Neural progenitor cell (in vitro differentiated cells): ENCODE measurements at regions not wholly inside any gene's neighbourhood (a gene's known extent, or its start where the extent isn't known, plus 50 kb on each side); places are given as distances from the start of the nearest gene placed in this dataset.

ENCODE experiments used
- DNase-seq: peaks from one replicate; pipeline ENCODE4 v3.0.0-alpha.2; 2016; ENCODE audit warnings: low spot score
- H2AFZ ChIP-seq: fragments of 200-600 bp; sonication (generic); replicated peaks from 2 replicates; pipeline ENCODE4 v1.6.1; 2016; ENCODE audit warnings: antibody characterized with exemption
- H3F3A ChIP-seq: fragments of 200-600 bp; sonication (generic); 2 replicates; pipeline ENCODE4 v1.6.1; 2016; ENCODE audit warnings: antibody characterized with exemption, low read depth
- H3K27ac ChIP-seq: fragments of 200-600 bp; sonication (generic); 2 replicates; pipeline ENCODE4 v1.5.1; 2016; ENCODE audit warnings: mild to moderate bottlenecking
- H3K27me3 ChIP-seq: fragments of 200-600 bp; sonication (generic); 2 replicates; pipeline ENCODE4 v1.6.1; 2016; ENCODE audit warnings: mild to moderate bottlenecking, moderate library complexity
- H3K36me3 ChIP-seq: fragments of 200-600 bp; sonication (generic); 2 replicates; pipeline ENCODE4 v1.5.1; 2016
- H3K4me1 ChIP-seq: fragments of 200-600 bp; sonication (generic); 2 replicates; pipeline ENCODE4 v1.6.1; 2016; ENCODE audit warnings: mixed run types
- H3K4me2 ChIP-seq: fragments of 200-600 bp; sonication (generic); 2 replicates; pipeline ENCODE4 v1.6.1; 2016
- H3K4me3 ChIP-seq: fragments of 200-600 bp; sonication (generic); 2 replicates; pipeline ENCODE4 v1.5.1; 2016
- H3K79me2 ChIP-seq: fragments of 200-600 bp; sonication (generic); 2 replicates; pipeline ENCODE4 v1.6.1; 2016; ENCODE audit warnings: low read depth
- H3K9ac ChIP-seq: fragments of 200-600 bp; sonication (generic); 2 replicates; pipeline ENCODE4 v1.6.1; 2016
- H3K9me3 ChIP-seq: fragments of 200-600 bp; sonication (generic); 2 replicates; pipeline ENCODE4 v1.5.1; 2016; ENCODE audit warnings: low read depth
- H4K20me1 ChIP-seq: fragments of 200-600 bp; sonication (generic); 2 replicates; pipeline ENCODE4 v1.6.1; 2016; ENCODE audit warnings: low read depth
- H3K27ac Mint-ChIP-seq: 3 replicates; pipeline ENCODE4 v1.8.0; 2021; ENCODE audit warnings: mixed read lengths
- H3K27me3 Mint-ChIP-seq: 2 replicates; pipeline ENCODE4 v1.8.0; 2022; ENCODE audit warnings: low read depth, mild to moderate bottlenecking, inconsistent platforms, moderate library complexity, mixed read lengths; ENCODE audit not compliant: insufficient read depth
- H3K36me3 Mint-ChIP-seq: 3 replicates; pipeline ENCODE4 v1.8.0; 2021; ENCODE audit warnings: mixed read lengths
- H3K4me1 Mint-ChIP-seq: 3 replicates; pipeline ENCODE4 v1.8.0; 2021; ENCODE audit warnings: mixed read lengths
- H3K4me3 Mint-ChIP-seq: 3 replicates; pipeline ENCODE4 v1.8.0; 2021; ENCODE audit warnings: mild to moderate bottlenecking, moderate library complexity, mixed read lengths
- H3K9me3 Mint-ChIP-seq: 3 replicates; pipeline ENCODE4 v1.8.0; 2020; ENCODE audit warnings: mixed read lengths
- CTCF ChIP-seq: fragments of 200-600 bp; sonication (generic); IDR thresholded peaks from 2 replicates; pipeline ENCODE4 v1.5.1; 2017; ENCODE audit warnings: antibody characterized with exemption, mild to moderate bottlenecking
- EZH2 ChIP-seq: fragments of 200-600 bp; sonication (generic); IDR thresholded peaks from 2 replicates; pipeline ENCODE4 v1.6.1; 2017; ENCODE audit warnings: antibody characterized with exemption, mild to moderate bottlenecking, moderate library complexity
- EZH2phosphoT487 ChIP-seq: fragments of 200-600 bp; sonication (generic); IDR thresholded peaks from 2 replicates; pipeline ENCODE4 v1.6.1; 2017; ENCODE audit warnings: antibody characterized with exemption

- Histone ChIP-seq H4K20me1 (no peaks in the 10 kb centered on the region), H3K27ac (no peak overlapping the region), H3K4me2 (no peak overlapping the region), H2AFZ (peak overlapping the region; percentile 21), H3F3A (peaks cover 13% of the 10 kb centered on the region), H3K4me1 (peaks cover 19% of the 10 kb centered on the region), H3K4me3 (no peak overlapping the region), H3K36me3 (no peaks in the 10 kb centered on the region), H3K79me2 (no peaks in the 10 kb centered on the region), H3K9me3 (no peaks in the 10 kb centered on the region), H3K27me3 (no peaks in the 10 kb centered on the region), H3K9ac (no peak overlapping the region)
- Mint-ChIP-seq H3K27ac (no peak overlapping the region), H3K36me3 (no peaks in the 10 kb centered on the region), H3K4me1 (peaks cover 14% of the 10 kb centered on the region), H3K4me3 (no peak overlapping the region), H3K9me3 (no peaks in the 10 kb centered on the region), H3K27me3 (no peaks in the 10 kb centered on the region)
- TF ChIP-seq EZH2phosphoT487 (no peak), EZH2 (no peak), CTCF (no peak)
- peak; percentile 27 for DNase-seq
Measured at GRCh38 chr3:111332488-111333080, 209.4 kb upstream of the CD96 start.

GRCh38 chr3:111333642-111334041 is 208.4 kb upstream of the CD96 start:
- no peaks in the 10 kb centered on the region for H4K20me1 ChIP-seq
- Mint-ChIP-seq H3K36me3 (no peaks in the 10 kb centered on the region), H3K4me1 (peaks cover 14% of the 10 kb centered on the region), H3K9me3 (no peaks in the 10 kb centered on the region), H3K4me3 (no peak overlapping the region), H3K27ac (no peak overlapping the region), H3K27me3 (no peaks in the 10 kb centered on the region)
- peaks cover 17% of the 10 kb centered on the region for H3F3A ChIP-seq
- no peaks in the 10 kb centered on the region for H3K36me3 ChIP-seq
- no peak overlapping the region for H3K4me3 ChIP-seq
- H3K79me2 ChIP-seq: no peaks in the 10 kb centered on the region
- no peaks in the 10 kb centered on the region for H3K27me3 ChIP-seq
- H2AFZ ChIP-seq: no peak overlapping the region
- H3K4me1 ChIP-seq: peaks cover 19% of the 10 kb centered on the region
- H3K27ac ChIP-seq: no peak overlapping the region
- H3K4me2 ChIP-seq: no peak overlapping the region
- DNase-seq: no peak
- TF ChIP-seq EZH2: no peak
- no peak for TF ChIP-seq CTCF
- no peak for TF ChIP-seq EZH2phosphoT487
- H3K9ac ChIP-seq: no peak overlapping the region
- no peaks in the 10 kb centered on the region for H3K9me3 ChIP-seq

GRCh38 chr3:111335512-111336303 is 206.3 kb upstream of the CD96 start:
- H2AFZ ChIP-seq: peak overlapping the region; percentile 45
- H3K4me2 ChIP-seq: no peak overlapping the region
- H3F3A ChIP-seq: peaks cover 17% of the 10 kb centered on the region
- no peaks in the 10 kb centered on the region for H3K36me3 Mint-ChIP-seq
- no peak overlapping the region for H3K27ac ChIP-seq
- no peaks in the 10 kb centered on the region for H3K27me3 Mint-ChIP-seq
- no peaks in the 10 kb centered on the region for H3K79me2 ChIP-seq
- no peak overlapping the region for H3K4me3 Mint-ChIP-seq
- H4K20me1 ChIP-seq: no peaks in the 10 kb centered on the region
- peaks cover 14% of the 10 kb centered on the region for H3K4me1 Mint-ChIP-seq
- no peak overlapping the region for H3K9ac ChIP-seq
- H3K36me3 ChIP-seq: no peaks in the 10 kb centered on the region
- H3K9me3 ChIP-seq: no peaks in the 10 kb centered on the region
- no peak overlapping the region for H3K4me3 ChIP-seq
- DNase-seq: no peak
- no peak overlapping the region for H3K27ac Mint-ChIP-seq
- H3K9me3 Mint-ChIP-seq: peaks cover 5% of the 10 kb centered on the region
- H3K27me3 ChIP-seq: no peaks in the 10 kb centered on the region
- peaks cover 19% of the 10 kb centered on the region for H3K4me1 ChIP-seq
- TF ChIP-seq CTCF (no peak), EZH2 (no peak), EZH2phosphoT487 (no peak)
